Daoy (cell line): ENCODE measurements at regions not wholly inside any gene's neighbourhood (a gene's known extent, or its start where the extent isn't known, plus 50 kb on each side); places are given as distances from the start of the nearest gene placed in this dataset.
A peak's percentile ranks its signal among the peaks of the same experiment; 100 is the strongest.

Experiments
- DNase-seq: peaks from one replicate; pipeline ENCODE4 v3.0.0-alpha.2; 2015; ENCODE audit warnings: low read depth

DNA sequence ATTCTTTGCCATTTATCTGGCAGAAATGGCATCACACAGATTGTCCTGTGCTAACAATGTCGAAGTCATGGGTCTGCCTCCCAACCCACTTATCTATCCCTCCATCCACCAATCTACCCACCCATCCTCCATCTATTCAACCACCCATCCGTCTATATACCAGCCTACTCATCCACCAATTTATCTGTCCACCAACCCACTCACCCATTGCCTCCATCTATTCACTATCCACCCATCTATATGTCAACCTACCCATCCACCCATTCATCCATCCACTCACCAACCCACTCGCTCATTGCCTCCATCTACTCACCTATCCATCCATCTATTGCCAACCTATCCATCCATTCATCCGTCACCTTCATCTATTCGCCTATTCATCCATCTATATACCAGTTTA is 521.2 kb downstream of the SHQ1 start:
- DNase-seq: no peak

DNA sequence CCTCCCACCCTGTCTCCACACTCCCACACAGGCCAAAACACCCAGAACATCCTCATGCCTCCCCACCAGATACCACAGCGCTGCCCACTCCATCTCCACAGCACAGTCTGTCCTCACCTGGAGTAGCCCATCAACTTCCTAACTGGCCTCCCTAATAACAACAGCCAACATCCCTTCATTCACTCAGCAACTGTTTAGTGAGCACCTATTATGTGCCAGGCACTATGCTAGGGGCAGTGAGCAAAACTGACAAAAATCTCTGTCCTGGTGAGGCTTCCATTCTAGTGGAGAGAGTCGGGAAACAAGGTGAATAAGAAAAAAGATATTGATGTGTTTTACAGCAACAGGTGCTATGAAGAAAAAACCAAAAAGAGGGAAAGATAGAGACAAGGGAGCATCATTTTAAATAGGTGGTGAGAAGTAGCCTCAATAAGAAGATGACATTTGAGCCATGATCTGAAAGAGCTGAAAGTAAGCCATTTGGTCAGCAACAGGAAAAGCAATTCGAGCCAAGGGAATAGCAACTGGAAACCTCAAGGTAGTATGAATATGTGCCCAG is 523.9 kb downstream of the SHQ1 start:
- DNase-seq: no peak

DNA sequence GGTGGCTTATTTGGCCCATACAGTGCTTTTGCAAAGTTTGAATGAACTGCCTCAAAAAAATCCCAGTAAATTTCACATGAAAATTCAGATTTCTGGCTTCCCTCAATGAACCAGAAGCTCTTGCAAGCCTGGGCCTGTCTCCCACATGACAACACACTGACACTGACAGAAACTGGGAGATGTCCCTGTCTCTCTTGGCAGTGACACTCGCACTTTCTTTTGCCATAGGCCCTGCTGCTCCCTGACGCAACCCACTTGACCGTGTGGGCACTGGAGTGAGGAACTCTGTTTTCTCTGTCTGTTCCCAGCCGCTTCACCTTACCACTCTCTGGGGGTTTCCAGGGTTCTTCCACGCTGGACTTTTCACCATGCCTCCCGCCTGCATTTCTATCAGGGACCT is 524.5 kb downstream of the SHQ1 start:
- no peak for DNase-seq

DNA sequence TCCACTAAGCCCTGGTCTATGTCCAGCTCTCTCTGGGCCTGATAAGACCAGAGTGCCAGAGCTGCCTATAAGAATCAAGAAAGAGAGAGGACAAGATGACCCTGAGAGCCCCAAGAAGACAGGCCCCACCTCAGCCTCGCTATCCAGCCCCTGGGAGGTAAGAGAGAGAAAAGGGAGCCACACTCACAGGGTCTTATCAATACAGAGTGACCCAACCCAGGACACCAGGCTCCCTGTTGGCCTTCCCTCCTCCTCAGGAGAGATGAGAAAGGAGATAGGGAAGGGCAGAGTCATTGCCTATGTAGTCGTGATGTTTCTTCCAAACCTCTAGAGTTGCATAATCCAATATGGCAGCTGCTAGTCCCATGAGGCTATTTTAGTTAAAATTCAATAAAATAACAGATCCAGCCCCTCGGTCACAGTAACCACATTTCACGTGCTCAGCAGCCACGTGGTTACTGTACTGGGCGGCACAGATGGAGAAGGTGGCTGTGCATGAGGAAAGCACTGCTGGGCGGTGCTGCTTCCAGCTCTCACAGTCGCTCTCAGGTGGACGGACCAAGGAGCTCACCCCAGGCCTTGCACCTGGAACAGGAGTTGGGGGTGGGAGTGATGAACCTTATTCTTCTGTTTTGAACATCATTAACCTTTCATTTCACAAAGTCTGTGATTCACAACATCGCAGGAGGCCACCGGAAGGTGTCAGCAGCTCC is 525.8 kb downstream of the SHQ1 start:
- no peak for DNase-seq

DNA sequence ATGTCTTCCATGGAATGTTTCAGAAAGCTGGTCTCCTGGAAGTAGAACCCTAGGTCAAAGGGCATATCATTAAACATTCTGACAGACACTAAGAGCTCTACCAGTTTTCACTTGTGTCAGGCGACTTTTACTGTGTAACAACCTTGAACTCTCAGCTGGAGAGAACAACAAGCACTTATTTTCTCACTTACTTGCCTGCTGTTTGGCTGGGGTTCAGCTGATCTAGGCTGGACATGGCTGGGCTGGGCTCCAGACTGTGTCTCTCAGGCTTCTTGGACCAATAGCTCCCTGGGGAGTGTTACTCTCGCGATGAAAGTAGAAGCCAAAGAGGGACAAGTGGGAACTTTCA is 527.3 kb downstream of the SHQ1 start:
- no peak for DNase-seq

DNA sequence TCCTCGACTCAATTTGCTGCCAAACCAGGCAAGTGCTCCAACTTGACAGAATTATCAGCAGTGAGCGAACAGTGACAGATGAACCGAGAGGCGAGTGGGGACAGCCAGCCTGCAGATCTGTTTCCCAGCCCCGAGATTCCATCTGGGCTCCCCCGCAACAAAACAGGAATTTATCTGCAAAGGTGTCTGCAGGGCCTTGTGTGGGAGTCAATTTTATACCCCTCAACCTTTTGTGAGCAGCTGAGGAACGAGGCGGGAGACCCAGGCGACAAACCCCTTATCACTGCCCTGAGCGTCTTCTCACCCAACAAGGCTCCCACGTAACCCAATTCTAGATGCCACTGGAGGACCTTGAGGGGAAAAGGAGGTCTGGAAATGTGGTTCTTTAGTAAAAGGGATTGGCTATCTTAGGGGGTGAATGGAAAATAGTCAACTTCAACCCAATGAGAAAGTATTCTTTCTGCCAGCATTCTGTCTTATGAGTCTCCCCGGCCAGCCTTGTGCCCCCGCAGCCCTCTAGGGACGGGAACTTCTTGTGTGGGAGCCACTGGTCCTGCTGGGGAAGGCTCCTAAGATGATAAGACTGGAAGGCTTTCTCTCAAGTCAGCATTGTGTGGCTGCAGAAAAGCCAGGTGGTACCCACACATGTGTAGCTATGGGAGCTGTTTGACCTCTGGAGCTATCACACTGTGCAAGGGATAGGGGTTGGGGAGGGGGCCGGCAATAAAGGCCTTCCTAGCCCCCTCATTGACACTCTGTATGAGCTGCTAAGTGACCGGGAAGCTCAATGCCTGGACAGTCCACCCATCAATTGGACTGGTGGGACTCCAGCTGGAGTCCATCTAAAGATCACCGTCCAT is 527.9 kb downstream of the SHQ1 start:
- no peak for DNase-seq

DNA sequence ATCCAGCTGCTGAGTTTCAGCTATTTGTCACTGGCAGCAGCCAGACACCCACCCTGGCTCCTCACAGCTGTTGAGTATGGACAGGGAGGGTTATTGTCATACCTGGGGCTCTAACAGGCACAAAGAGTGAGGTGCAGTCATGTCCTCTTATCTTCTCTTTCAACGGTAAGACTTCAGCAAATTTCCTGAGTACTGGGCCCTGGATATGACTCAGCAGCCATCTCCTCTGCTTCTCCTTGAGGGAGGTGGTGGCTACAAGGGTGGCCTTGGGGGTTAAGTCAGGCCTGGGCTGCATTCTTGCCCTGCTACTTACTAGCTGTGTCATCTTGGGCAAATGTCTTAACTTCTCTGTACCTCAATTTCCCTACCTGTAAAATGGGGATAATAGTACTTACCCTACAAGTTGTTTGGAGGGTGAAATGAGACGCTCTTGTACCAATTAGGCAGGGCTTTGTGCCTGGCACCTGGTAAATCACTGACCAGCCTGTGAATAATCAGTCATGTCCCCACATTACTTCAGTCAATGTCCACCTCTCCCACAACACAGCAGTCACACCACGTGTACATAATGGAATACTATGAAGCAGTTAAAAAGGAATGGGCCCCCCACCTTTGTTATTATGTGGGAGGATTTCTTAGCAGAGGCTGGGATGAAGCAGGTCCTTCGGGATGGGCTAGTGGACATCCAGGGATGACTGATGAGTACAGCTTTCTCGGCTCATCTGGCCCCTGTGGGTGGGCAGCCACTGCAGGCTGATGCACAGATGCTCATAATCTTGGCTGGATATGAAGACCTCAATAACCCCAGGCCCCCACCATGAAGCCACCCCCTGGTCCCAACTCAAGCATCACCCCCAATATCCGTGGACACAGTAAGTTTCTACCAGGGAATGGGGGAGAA is 528.8 kb downstream of the SHQ1 start:
- DNase-seq: peak; percentile 39

DNA sequence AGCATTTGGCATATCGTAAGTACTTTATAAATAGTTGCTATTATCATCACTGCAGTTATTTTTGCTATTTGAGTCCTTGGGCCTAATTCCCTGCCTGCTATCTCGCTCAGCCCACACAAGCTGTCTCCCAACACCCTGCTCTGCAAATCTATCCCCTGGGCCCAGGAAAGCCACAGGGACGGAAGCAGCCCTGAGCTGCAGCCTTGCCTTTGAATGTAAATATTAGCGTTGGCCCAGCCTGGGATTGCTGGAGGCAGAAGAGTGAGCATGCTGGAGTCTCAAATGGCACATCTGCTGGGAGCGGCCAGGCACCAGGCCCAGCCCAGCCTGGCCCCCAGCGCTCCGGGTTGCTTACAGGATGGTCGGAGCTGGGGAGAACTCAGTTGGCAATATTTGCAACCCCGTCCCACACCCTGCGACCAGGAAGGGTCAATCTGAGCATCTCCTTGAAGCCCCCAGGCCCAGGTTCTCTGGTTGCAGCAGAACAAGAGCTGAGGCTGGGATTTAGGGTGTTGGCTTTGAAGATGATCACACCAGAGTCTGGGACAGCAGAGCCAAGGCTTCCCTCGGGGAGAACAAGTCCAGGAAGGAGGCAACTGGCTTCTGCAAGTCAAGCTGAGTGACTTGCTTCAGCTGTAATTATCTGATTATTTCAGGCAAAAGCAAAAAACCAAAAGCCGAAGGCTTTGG is 529.6 kb downstream of the SHQ1 start:
- DNase-seq: peak; percentile 54

DNA sequence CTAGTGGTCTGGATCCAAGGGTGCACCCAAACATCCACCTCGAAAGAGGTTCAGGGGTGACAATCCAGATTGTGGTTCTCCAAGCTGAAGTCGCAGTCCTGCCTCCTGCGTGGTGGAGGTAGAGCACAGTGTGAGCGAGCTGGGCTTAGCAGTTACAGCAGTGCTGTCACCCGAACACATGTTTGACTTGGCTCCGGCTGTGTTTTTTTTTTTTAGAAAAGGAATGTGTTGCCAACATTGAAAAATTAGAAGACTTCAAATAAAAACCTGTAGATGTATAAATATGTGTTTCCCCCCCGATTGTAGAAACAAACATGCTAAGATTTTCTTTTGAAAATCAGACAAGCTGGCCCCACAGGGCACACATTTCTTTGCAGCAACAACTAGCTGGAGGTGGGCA is 530.8 kb downstream of the SHQ1 start:
- DNase-seq: peak; percentile 15

DNA sequence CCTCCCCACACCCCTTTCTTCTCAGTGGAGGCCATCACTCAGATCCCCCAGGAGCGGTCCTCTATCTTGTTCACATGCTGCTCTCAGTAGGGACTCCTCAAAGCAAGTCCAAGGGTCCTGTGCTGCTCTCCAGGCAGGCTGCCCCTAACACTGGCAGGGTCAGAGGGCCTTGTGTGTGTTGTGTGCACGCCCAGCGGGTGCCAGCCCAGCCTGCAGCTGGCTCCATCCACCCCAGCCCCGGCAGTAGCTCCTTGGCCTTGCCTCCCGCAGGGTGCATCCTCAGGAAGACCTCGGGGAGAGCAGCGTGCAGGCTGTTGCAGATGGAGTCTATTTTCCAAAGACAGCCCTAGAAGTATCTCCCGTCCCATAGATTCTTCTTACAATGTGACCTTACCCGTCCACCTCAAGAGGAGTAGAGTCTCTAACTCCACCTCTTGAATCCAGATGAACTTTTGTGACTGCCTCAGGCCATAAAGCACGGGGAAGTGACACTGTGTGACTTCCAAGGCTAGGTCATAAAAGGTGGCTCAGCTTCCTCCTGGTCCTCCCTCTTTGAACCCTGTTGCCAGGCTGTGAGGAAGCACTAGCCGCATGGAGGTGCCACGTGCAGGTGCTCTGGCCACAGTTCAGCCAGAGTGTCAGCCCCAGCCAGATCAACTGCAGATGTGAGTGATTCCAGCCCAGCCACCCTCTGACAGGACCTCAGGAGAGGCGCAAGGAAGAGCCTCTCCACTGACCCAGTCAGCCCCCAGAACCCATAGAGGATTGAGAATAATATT is 531.6 kb downstream of the SHQ1 start:
- no peak for DNase-seq

DNA sequence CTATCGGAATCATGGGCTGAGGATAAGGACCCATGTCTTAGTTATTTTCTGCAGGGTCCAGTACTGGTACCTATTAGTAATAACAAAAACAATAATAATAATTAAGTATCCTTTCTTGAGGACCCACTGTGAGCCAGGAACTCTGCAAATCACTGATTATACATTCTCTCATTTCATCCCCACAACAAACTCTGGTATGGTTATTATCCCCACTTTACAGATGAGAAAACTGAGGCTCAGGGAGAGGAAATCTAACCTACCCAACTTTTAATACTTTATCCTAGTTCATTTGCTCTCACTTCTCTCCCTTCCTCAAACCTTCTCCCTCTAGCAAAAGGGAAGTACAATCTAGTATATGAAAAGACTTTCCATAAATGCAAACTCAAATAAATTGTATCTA is 528.4 kb upstream of the PROK2 start:
- DNase-seq: no peak

DNA sequence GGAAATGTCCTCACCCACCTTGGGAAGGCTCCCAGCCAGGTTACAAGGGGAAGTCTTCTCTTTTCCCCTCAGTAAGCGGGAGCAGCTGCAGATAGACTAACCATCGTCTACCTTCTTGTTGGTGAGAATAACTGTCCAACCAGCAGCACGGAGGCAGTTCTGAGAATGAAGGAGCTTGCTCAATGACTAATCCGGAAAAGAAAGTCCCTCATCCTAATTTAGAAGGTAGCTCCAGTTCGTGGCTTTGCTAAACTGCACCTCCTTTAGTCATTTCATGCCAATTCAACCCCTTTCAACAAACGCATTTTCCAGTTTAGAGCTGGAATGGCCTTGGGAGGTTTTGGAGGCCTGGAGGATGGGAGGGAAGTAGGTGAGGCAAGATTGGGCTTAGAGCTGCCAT is 527.4 kb upstream of the PROK2 start:
- DNase-seq: no peak

DNA sequence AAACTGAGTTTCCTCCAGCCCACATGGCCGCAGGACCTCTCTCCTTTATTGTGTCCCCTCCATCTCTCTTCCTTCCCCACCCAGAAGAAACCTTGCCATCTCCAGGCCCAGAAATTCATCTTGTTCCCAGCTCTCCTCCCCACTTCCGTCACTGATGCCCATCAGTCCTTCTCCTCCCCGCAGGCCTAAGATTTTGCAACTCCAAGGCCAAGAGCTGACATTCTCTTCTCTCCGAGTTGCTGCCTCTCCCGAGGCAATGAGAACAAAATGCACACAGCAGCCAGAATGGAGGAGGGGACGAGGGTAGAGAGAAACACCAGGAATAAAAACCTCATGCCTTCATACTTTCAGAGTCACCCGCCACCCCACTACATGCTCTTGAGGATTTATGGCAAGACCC is 526.5 kb upstream of the PROK2 start:
- DNase-seq: no peak

DNA sequence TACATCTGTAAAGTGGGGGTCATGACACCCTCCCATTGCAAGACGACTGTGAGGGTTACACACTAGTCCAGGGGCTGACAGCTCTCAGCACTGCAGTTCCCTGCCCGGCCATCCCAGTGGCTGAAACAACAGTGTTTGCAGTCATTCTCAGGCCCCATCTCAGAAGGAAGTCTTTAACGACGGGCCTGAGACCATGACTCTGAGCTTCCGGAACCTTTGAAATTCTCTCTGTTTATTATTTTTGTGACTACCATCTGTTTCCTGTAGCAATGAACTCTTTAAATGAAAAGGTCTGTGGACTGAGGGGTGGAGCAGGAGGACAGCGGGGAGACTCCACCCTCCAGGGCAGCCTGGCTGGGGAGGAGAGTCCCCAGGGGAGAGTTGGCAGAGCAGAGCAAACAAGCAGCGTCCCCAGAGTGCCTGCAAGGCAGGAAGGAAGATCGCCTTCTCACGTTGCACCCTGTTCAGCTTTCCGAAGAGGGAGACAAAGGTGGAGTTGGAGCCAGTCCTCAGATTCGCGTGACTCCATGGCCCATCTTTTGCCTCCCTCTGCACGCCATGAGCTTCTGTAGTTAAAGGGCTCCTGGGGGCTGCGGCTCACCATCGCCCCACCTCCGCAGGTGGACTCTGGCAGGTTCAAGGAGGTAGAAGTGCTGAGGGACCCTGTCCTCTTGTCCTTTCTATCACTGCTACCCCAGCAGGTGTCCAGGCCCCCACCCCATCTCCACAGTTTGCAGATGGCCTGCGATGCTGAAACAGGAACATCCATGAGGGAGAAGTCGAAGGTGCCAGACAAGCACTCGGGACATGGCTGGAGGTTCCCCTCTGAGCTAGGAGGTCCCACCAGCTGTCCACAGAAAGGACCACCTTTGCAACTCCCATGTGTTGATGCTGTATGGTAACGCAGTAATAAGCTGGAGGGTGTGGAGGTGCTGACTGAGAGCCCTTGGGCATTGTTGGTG is 525.8 kb upstream of the PROK2 start:
- DNase-seq: peak; percentile 78

DNA sequence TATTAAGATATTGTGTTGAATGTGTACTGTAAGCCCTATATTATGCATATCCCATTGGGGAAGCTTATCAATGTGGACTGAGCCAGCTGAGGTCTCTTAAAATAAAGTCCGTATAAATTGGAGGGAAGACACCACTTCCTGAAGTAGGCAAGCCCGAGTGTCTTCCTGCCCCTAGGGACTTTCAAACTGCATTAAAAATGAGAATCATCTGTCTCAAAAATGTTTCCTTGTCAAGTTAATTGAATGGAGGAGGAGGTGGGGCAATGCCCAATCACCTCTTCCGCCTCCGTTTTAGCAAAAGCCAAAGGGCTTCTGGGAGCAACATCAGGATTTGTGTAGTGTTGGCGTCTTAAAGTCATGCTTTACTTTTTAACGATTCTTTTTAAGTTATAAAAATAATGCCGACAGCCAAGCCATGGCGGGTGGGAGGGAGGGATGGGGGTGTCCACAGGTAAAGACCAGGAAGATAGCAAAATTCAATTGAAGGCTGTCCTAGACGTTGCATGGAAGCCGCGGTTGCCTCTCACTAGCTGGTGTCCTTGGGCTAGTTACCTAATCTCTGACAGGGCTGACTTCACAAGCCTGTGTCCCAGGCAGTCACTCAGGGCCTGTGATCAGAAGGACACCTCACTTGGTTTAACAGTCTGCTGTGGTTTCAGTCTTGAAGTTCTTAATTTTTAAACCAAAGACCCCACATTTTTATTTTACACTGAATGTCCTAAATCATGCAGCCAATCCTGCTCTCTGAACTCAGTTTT is 524.9 kb upstream of the PROK2 start:
- DNase-seq: no peak

DNA sequence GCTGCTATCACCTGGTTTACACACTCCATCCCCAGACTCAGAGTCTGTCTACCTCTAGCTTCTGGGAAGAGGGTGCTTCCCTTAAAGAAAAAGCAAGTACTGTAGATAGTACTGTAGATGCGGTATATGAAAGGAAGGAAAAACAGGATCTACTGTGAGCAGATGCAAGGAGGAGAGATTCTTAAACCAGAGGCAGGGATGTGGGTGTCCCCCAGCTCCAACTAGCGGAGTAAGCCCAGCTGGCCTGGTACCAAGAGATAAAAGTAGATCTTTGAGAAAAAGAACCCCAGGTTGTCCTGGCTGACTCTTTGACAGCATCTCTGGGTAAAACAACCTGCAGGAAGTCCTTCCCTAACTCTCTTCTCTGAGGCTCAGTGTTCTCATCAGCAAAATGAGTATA is 523.7 kb upstream of the PROK2 start:
- DNase-seq: no peak

DNA sequence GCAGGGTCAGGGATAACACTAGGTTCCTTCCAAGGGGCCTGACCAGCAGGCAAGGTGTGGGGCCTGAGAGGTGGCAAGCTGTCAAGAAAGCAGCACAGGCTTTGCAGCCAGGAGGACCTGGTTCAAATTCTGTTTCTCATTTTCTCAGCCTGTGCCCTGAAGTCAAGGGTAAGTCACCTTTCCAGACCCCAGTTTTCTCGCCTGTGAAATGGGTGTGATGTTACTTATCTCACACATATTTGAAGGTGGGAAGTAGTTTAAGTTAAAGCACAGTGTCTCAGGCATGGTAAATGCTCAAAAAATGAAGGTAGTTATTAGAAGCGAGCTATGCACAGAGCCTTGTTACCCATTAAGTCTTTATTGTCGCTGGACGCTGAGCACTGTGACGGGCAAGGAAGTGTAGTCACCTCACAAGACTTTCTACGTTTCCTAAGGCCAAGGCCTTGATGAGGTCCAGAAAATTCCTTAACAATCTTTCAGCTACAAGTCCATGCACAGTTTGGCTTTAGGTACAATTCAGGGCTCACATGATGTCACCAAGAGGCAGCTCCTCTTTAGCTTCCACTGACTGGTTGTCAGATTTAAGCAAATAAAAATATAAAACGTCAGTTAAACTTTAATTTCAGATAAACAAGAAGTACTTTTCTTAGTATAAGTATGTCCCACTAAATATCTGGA is 522.6 kb upstream of the PROK2 start:
- no peak for DNase-seq

DNA sequence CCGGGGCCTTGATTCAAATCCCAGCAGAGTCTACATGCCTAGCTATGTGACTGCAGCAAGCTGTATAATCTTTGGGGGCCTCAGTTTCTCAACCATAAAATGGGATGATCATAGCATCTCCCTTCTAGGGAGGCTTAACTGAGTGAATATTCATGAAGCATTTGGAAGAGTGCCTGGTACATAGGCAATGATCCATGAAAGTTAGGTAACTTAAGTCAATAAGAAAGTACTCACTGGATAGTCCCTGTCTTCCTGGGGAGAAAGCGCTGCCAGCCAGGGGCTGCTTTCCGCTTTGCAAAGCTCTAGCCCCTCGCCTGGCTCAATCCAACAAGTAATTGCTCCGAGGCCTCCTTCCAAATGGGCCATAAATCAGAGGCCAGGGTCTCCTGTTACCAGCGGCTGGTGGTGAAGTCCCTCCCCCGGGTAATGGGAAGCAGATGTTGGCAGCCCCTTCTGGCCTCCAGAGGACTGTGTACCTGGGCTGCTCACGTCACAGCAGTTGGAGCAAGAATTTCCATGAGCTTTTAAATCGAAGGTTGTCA is 521.9 kb upstream of the PROK2 start:
- DNase-seq: peak; percentile 54
